K562 (cell line): ENCODE measurements at regions not wholly inside any gene's neighbourhood (a gene's known extent, or its start where the extent isn't known, plus 50 kb on each side); places are given as distances from the start of the nearest gene placed in this dataset.

Experiments
- ATAC-seq: fragments of 200-7000 bp; cut with Tn5 transposase; 3 replicates; pipeline ENCODE4 v1.9.1; 2020; ENCODE audit warnings: moderate library complexity
- BruUV-seq: library from RNA; stranded (reverse); fragments of 400-500 nt; replicated peaks from 2 replicates; lab custom pipeline; 2021; lab: Mats Ljungman, UMichigan
- CTCF ChIA-PET: fragments of 300-600 bp; formaldehyde crosslinking; extraction: SDS; loops from one replicate; lab custom pipeline; 2021; ENCODE audit warnings: low intra/inter-chr PET ratio; lab: Yijun Ruan, JAX
- POLR2A ChIA-PET: fragments of 300-600, 350-650 bp; sonication (Branson Sonifier 250); formaldehyde crosslinking; extraction: SDS; loops from one replicate; lab custom pipeline; 2021; ENCODE audit warnings: antibody characterized with exemption, inconsistent platforms; lab: Yijun Ruan, JAX
- DNase-seq, 4 experiments: peaks; one replicate each; pipeline versions ENCODE4 v3.0.0 to v3.0.0-alpha.2; 2011 to 2018; ENCODE audit warnings: low spot score in 3 of 4, mixed read lengths in 3 of 4; ENCODE audit errors: extremely low read depth in 1 of 4
- FAIRE-seq: peaks from 2 replicates; lab custom pipeline; 2011; peaks lifted over from hg19 to GRCh38; lab: Jason Lieb, UNC
- H2AFZ ChIP-seq: 2 replicates; pipeline ENCODE4 v1.6.0; 2011; ENCODE audit warnings: low read depth, low read length, control low read depth, inconsistent platforms
- H3K27ac ChIP-seq: fragments of 200-600 bp; 3 replicates; pipeline ENCODE4 v1.8.0; 2011; ENCODE audit warnings: low read depth, mild to moderate bottlenecking, control low read depth, inconsistent platforms, low read length, moderate library complexity, mixed read lengths; ENCODE audit errors: extremely low read depth
- H3K27me3 ChIP-seq, 2 experiments: fragments of 300-600 bp in 1 of 2; 2 replicates in 1 of 2; 3 replicates in 1 of 2; pipeline versions ENCODE4 v1.6.0 to v1.8.0; 2011; ENCODE audit warnings: inconsistent platforms in 2 of 2, low read length in 2 of 2, mild to moderate bottlenecking in 1 of 2, mixed read lengths in 1 of 2, moderate library complexity in 1 of 2; ENCODE audit not compliant: control insufficient read depth in 2 of 2, insufficient read depth in 2 of 2
- H3K36me3 ChIP-seq: fragments of 300-600 bp; 3 replicates; pipeline ENCODE4 v1.8.0; 2011; ENCODE audit warnings: mild to moderate bottlenecking, low read length, inconsistent platforms; ENCODE audit not compliant: control insufficient read depth, insufficient read depth
- H3K4me1 ChIP-seq, 2 experiments: fragments of 200-600 bp in 1 of 2; replicated peaks in 1 of 2; 2 replicates in 1 of 2; 3 replicates in 1 of 2; pipeline versions ENCODE4 v1.5.1 to v1.8.0; 2011; ENCODE audit warnings: inconsistent platforms in 2 of 2, low read length in 2 of 2, mild to moderate bottlenecking in 1 of 2, mixed read lengths in 1 of 2, moderate library complexity in 1 of 2; ENCODE audit not compliant: control insufficient read depth in 2 of 2, insufficient read depth in 2 of 2
- H3K4me2 ChIP-seq: 2 replicates; pipeline ENCODE4 v1.6.1; 2011; ENCODE audit warnings: low read length, control low read depth, inconsistent platforms, mixed read lengths; ENCODE audit not compliant: insufficient read depth
- H3K4me3 ChIP-seq: fragments of 200-600 bp; sonication (generic), shearing (Covaris generic); 2 replicates; pipeline ENCODE4 v1.5.1; 2016; ENCODE audit warnings: control low read depth, inconsistent platforms
- H3K79me2 ChIP-seq: fragments of 200-600 bp; 3 replicates; pipeline ENCODE4 v1.8.0; 2011; ENCODE audit warnings: low read length, inconsistent platforms; ENCODE audit not compliant: control insufficient read depth, insufficient read depth
- H3K9ac ChIP-seq, 2 experiments: 2 replicates each; pipeline versions ENCODE4 v1.6.0 to v1.6.1; 2011; ENCODE audit warnings: low read depth in 2 of 2, low read length in 2 of 2, control low read depth in 1 of 2, inconsistent platforms in 1 of 2, mild to moderate bottlenecking in 1 of 2, mixed read lengths in 1 of 2; ENCODE audit not compliant: insufficient read depth in 1 of 2
- H3K9me1 ChIP-seq: one replicate; pipeline ENCODE4 v1.6.0; 2011; ENCODE audit warnings: inconsistent platforms, mild to moderate bottlenecking, low read length, moderate library complexity; ENCODE audit not compliant: control insufficient read depth, insufficient read depth
- H3K9me3 ChIP-seq: replicated peaks from 2 replicates; pipeline ENCODE4 v1.5.1; 2011; ENCODE audit warnings: low read depth, low read length, inconsistent platforms; ENCODE audit not compliant: control insufficient read depth, insufficient read depth
- H4K20me1 ChIP-seq: replicated peaks from 2 replicates; pipeline ENCODE4 v1.6.1; 2011; ENCODE audit warnings: low read length, inconsistent platforms, mixed read lengths; ENCODE audit not compliant: control insufficient read depth, insufficient read depth
- ARID1B ChIP-seq: fragments of 450-650 bp; IDR thresholded peaks from 2 replicates; pipeline ENCODE4 v1.6.1; 2016; ENCODE audit warnings: antibody characterized with exemption, mild to moderate bottlenecking, inconsistent platforms
- ASH1L ChIP-seq: fragments of 450-650 bp; IDR thresholded peaks from 2 replicates; pipeline ENCODE4 v1.6.1; 2018; ENCODE audit warnings: borderline replicate concordance, mild to moderate bottlenecking, low read depth; ENCODE audit not compliant: partially characterized antibody
- CBX1 ChIP-seq: sonication (generic); IDR thresholded peaks from 2 replicates; pipeline ENCODE4 v1.6.1; 2016; ENCODE audit warnings: antibody characterized with exemption, low read depth, mild to moderate bottlenecking
- EP400 ChIP-seq: fragments of 450-650 bp; IDR thresholded peaks from 2 replicates; pipeline ENCODE4 v1.6.1; 2017; ENCODE audit warnings: antibody characterized with exemption, mild to moderate bottlenecking, moderate library complexity
- FOXK2 ChIP-seq, 2 experiments: fragments of 450-650 bp; IDR thresholded peaks in 1 of 2; conservative IDR thresholded peaks in 1 of 2; 2 replicates each; pipeline ENCODE4 v1.6.1; 2016; ENCODE audit warnings: low read depth in 2 of 2, mild to moderate bottlenecking in 1 of 2
- HDAC1 ChIP-seq, 2 experiments: fragments of 450-650 bp; IDR thresholded peaks; 2 replicates each; pipeline ENCODE4 v1.6.1; 2016 to 2017; ENCODE audit warnings: inconsistent platforms in 1 of 2, mild to moderate bottlenecking in 1 of 2, moderate library complexity in 1 of 2
- HDAC3 ChIP-seq: fragments of 450-650 bp; IDR thresholded peaks from 2 replicates; pipeline ENCODE4 v1.6.1; 2018; ENCODE audit warnings: borderline replicate concordance, mild to moderate bottlenecking, moderate library complexity; ENCODE audit not compliant: partially characterized antibody
- ILK ChIP-seq: fragments of 450-650 bp; IDR thresholded peaks from 2 replicates; pipeline ENCODE4 v1.6.1; 2016; ENCODE audit warnings: missing genetic modification characterization, low read depth, mild to moderate bottlenecking, missing compliant biosample characterization, moderate library complexity, borderline replicate concordance
- MTA1 ChIP-seq: fragments of 450-650 bp; IDR thresholded peaks from 2 replicates; pipeline ENCODE4 v1.6.1; 2017; ENCODE audit warnings: borderline replicate concordance
- SMAD3 ChIP-seq: fragments of 450-650 bp; formaldehyde crosslinking; conservative IDR thresholded peaks from 2 replicates; pipeline ENCODE4 v1.4.0; 2020; ENCODE audit warnings: mild to moderate bottlenecking
- STAG1 ChIP-seq: sonication (generic); formaldehyde crosslinking; IDR thresholded peaks from 2 replicates; pipeline ENCODE4 v1.5.0; 2020; ENCODE audit warnings: missing genetic modification reagents, borderline replicate concordance
- YBX1 ChIP-seq: fragments of 450-650 bp; IDR thresholded peaks from 2 replicates; pipeline ENCODE4 v1.7.1; 2016; ENCODE audit warnings: mild to moderate bottlenecking
- ZC3H11A ChIP-seq: IDR thresholded peaks from 2 replicates; pipeline ENCODE4 v1.6.1; 2012; ENCODE audit warnings: low read depth, low read length, improper control_type of control experiment
- ZNF212 ChIP-seq: fragments of 450-650 bp; formaldehyde crosslinking; IDR thresholded peaks from 2 replicates; pipeline ENCODE4 v1.4.0; 2020; ENCODE audit warnings: mild to moderate bottlenecking
- ZNF24 ChIP-seq: fragments of 450-650 bp; IDR thresholded peaks from 2 replicates; pipeline ENCODE4 v1.6.1; 2016
- ZNF589 ChIP-seq: fragments of 200-800 bp; sonication (Bioruptor generic); IDR thresholded peaks from 2 replicates; pipeline ENCODE4 v1.6.1; 2016; ENCODE audit warnings: low read depth, missing genetic modification characterization, missing compliant biosample characterization
- ZNF668 ChIP-seq: fragments of 250-450 bp; sonication (Bioruptor Pico); IDR thresholded peaks from 2 replicates; pipeline ENCODE4 v1.8.0; 2022; ENCODE audit warnings: mild to moderate bottlenecking, inconsistent platforms
- ZNF695 ChIP-seq: fragments of 450-650 bp; formaldehyde crosslinking; IDR thresholded peaks from 2 replicates; pipeline ENCODE4 v1.4.0; 2020; ENCODE audit warnings: mild to moderate bottlenecking, moderate library complexity
- ZNF780A ChIP-seq: fragments of 250-450 bp; sonication (Bioruptor Pico); IDR thresholded peaks from 2 replicates; pipeline ENCODE4 v1.5.0; 2021; ENCODE audit warnings: mild to moderate bottlenecking
- WGBS: fragments of 100-300 bp; shearing (Covaris generic); methylation state at CpG from one replicate; pipeline ENCODE4 v1.1.6; 2016; ENCODE audit warnings: low coverage, mixed read lengths; ENCODE audit not compliant: insufficient coverage; ENCODE audit errors: missing lambda C conversion rate; 5-methylcytosine and 5-hydroxymethylcytosine counted together
- in situ Hi-C: fragments of 300-500 bp; cut with MboI; formaldehyde crosslinking; loops from 4 replicates; pipeline ENCODE4 v1.15.0; 2018; ENCODE audit warnings: inconsistent platforms, mixed read lengths
- intact Hi-C: fragments of 100-400 bp; cut with micrococcal nuclease; formaldehyde crosslinking; loops from 2 replicates; pipeline ENCODE4 v1.14.2; 2022
- TF ChIP-seq, protein P1 (sequence below), 2 experiments: fragments of 450-650 bp in 1 of 2; IDR thresholded peaks; 2 replicates each; pipeline ENCODE4 v1.6.1; 2011 to 2017; ENCODE audit warnings: low read depth in 2 of 2, antibody characterized with exemption in 1 of 2, borderline replicate concordance in 1 of 2, low read length in 1 of 2, mild to moderate bottlenecking in 1 of 2, mixed read lengths in 1 of 2; ENCODE audit not compliant: control insufficient read depth in 1 of 2

DNA sequence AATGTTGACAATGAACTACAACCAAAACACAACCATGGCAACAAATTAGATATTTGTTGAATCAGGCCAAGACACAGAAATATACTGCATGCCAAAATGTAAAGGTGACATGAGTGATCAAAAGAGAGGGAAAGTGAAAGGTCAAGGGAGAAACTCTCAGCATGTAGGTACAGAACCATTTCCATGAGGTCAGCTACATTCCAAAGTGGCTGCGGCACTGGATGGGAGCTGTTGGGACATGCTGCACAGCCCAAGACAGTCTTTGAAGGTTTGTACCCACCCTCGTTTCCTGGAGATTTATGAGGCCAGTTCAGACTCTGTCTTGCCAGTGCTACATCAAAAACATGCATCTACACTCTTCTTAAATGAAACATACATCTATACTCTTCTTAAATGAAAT is 579.9 kb downstream of the BMP2 start:
- Histone ChIP-seq H3K27ac (no peak overlapping the region), H3K9me1 (no peaks in the 10 kb centered on the region), H3K36me3 (no peaks in the 10 kb centered on the region), H3K9ac (no peak overlapping the region), H3K4me1 (no peaks in the 10 kb centered on the region), H3K4me2 (no peak overlapping the region), H2AFZ (no peak overlapping the region), H4K20me1 (no peaks in the 10 kb centered on the region), H3K27me3 (no peaks in the 10 kb centered on the region), H3K79me2 (no peaks in the 10 kb centered on the region), H3K4me3 (no peak overlapping the region), H3K9me3 (peaks cover 1% of the 10 kb centered on the region; the same call in 1 of the 2 replicates)
- ChIA-PET CTCF (no interaction called here), POLR2A (no interaction called here)
- FAIRE-seq (no peak), DNase-seq (no peak), ATAC-seq (no peak)
- no TSS peak for BruUV-seq
- no peak for TF ChIP-seq MTA1
- TF ChIP-seq HDAC3, result no peak
- no peak for TF ChIP-seq ARID1B
- no peak for TF ChIP-seq ZNF212 (CRISPR knock-in tag)
- TF ChIP-seq SMAD3, result no peak
- no peak for TF ChIP-seq STAG1 (CRISPR knock-in tag)
- TF ChIP-seq ZNF780A (CRISPR knock-in tag), result no peak
- no peak for TF ChIP-seq CBX1
- no peak for TF ChIP-seq ZNF24
- no peak for TF ChIP-seq EP400
- TF ChIP-seq ZNF589 (CRISPR knock-in tag), result no peak
- TF ChIP-seq ILK (tag), result no peak
- no peak for TF ChIP-seq ASH1L
- TF ChIP-seq, protein P1, sequence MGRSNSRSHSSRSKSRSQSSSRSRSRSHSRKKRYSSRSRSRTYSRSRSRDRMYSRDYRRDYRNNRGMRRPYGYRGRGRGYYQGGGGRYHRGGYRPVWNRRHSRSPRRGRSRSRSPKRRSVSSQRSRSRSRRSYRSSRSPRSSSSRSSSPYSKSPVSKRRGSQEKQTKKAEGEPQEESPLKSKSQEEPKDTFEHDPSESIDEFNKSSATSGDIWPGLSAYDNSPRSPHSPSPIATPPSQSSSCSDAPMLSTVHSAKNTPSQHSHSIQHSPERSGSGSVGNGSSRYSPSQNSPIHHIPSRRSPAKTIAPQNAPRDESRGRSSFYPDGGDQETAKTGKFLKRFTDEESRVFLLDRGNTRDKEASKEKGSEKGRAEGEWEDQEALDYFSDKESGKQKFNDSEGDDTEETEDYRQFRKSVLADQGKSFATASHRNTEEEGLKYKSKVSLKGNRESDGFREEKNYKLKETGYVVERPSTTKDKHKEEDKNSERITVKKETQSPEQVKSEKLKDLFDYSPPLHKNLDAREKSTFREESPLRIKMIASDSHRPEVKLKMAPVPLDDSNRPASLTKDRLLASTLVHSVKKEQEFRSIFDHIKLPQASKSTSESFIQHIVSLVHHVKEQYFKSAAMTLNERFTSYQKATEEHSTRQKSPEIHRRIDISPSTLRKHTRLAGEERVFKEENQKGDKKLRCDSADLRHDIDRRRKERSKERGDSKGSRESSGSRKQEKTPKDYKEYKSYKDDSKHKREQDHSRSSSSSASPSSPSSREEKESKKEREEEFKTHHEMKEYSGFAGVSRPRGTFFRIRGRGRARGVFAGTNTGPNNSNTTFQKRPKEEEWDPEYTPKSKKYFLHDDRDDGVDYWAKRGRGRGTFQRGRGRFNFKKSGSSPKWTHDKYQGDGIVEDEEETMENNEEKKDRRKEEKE (IDR thresholded peaks at IDR 0.05; ENCODE audit: borderline replicate concordance in 1 of 2, control insufficient read depth in 1 of 2, low read depth in 2 of 2, low read length in 1 of 2), result no peak
- no peak for TF ChIP-seq ZNF668
- no peak for TF ChIP-seq FOXK2 (conservative IDR thresholded peaks at IDR 0.05 in 1 of 2, IDR thresholded peaks at IDR 0.05 in 1 of 2; ENCODE audit: low read depth in 2 of 2)
- no peak for TF ChIP-seq ZC3H11A
- no peak for TF ChIP-seq YBX1
- TF ChIP-seq ZNF695, result no peak
- no peak for TF ChIP-seq HDAC1 (IDR thresholded peaks at IDR 0.05)
- in situ Hi-C loops, result no loop called here
- intact Hi-C loops, result no loop called here
- 0% methylated on average over 2 of the region's 2 CpGs for WGBS
